OCI-LY1 (cell line): ENCODE measurements at regions not wholly inside any gene's neighbourhood (a gene's known extent, or its start where the extent isn't known, plus 50 kb on each side); places are given as distances from the start of the nearest gene placed in this dataset.

Experiments
- CTCF ChIP-seq: fragments of 200-600 bp; sonication (generic), shearing (Covaris generic); IDR thresholded peaks from 2 replicates; pipeline ENCODE4 v1.5.1; 2017; ENCODE audit warnings: mild to moderate bottlenecking, antibody characterized with exemption, low read length, moderate library complexity, mixed read lengths
- EZH2 ChIP-seq: fragments of 200-600 bp; sonication (generic), shearing (Covaris generic); IDR thresholded peaks from 2 replicates; pipeline ENCODE4 v1.8.0; 2017; ENCODE audit warnings: borderline replicate concordance, mixed run types, mild to moderate bottlenecking, antibody characterized with exemption, low read length, moderate library complexity, mixed read lengths

- no peak for TF ChIP-seq CTCF
- no peak for TF ChIP-seq EZH2
These were observed 634.9 kb downstream of the METTL15 start for GRCh38 chr11:28743061-28743550.
